Keratinocyte (primary cell): ENCODE measurements at regions not wholly inside any gene's neighbourhood (a gene's known extent, or its start where the extent isn't known, plus 50 kb on each side); places are given as distances from the start of the nearest gene placed in this dataset.

Source experiments
- DNase-seq: peaks from one replicate; pipeline ENCODE4 v3.0.0-alpha.2; 2011; ENCODE audit warnings: low read depth, missing footprints, low spot score
- FAIRE-seq: peaks from 2 replicates; lab custom pipeline; 2011; peaks lifted over from hg19 to GRCh38; lab: Jason Lieb, UNC
- H2AFZ ChIP-seq: 2 replicates; pipeline ENCODE4 v1.6.0; 2012; ENCODE audit warnings: low read length, control low read depth, inconsistent platforms; ENCODE audit not compliant: control insufficient read depth
- H3K27ac ChIP-seq: 2 replicates; pipeline ENCODE4 v1.5.1; 2011; ENCODE audit warnings: low read length; ENCODE audit not compliant: control insufficient read depth, insufficient read depth
- H3K27me3 ChIP-seq: 3 replicates; pipeline ENCODE4 v1.6.0; 2011; ENCODE audit warnings: low read length; ENCODE audit not compliant: control insufficient read depth, insufficient read depth; ENCODE audit errors: extremely low read depth
- H3K36me3 ChIP-seq, 2 experiments: 2 replicates in 1 of 2; 3 replicates in 1 of 2; pipeline ENCODE4 v1.5.1; 2011; ENCODE audit warnings: low read length in 2 of 2, mild to moderate bottlenecking in 1 of 2; ENCODE audit not compliant: control insufficient read depth in 2 of 2, insufficient read depth in 2 of 2; ENCODE audit errors: extremely low read depth in 1 of 2
- H3K4me1 ChIP-seq: 3 replicates; pipeline ENCODE4 v1.5.1; 2011; ENCODE audit warnings: low read length; ENCODE audit not compliant: control insufficient read depth, insufficient read depth; ENCODE audit errors: extremely low read depth
- H3K4me2 ChIP-seq: 3 replicates; pipeline ENCODE4 v1.6.0; 2011; ENCODE audit warnings: low read depth, low read length; ENCODE audit not compliant: control insufficient read depth, insufficient read depth; ENCODE audit errors: extremely low read depth
- H3K4me3 ChIP-seq, 3 experiments: fragments of 200-600 bp in 1 of 3; sonication (generic) in 1 of 3; 2 replicates in 2 of 3; 3 replicates in 1 of 3; pipeline ENCODE4 v1.5.1; 2011 to 2016; ENCODE audit warnings: low read length in 3 of 3, mild to moderate bottlenecking in 3 of 3, control low read depth in 2 of 3, inconsistent platforms in 1 of 3, low read depth in 1 of 3, mixed read lengths in 1 of 3, mixed run types in 1 of 3, moderate library complexity in 1 of 3; ENCODE audit not compliant: control insufficient read depth in 2 of 3, insufficient read depth in 2 of 3; ENCODE audit errors: extremely low read depth in 1 of 3
- H3K79me2 ChIP-seq: 2 replicates; pipeline ENCODE4 v1.6.0; 2012; ENCODE audit warnings: low read length; ENCODE audit not compliant: control insufficient read depth, insufficient read depth
- H3K9ac ChIP-seq: 3 replicates; pipeline ENCODE4 v1.6.0; 2011; ENCODE audit warnings: low read length; ENCODE audit not compliant: control insufficient read depth, insufficient read depth; ENCODE audit errors: extremely low read depth
- H3K9me1 ChIP-seq: 3 replicates; pipeline ENCODE4 v1.6.0; 2011; ENCODE audit warnings: low read length; ENCODE audit not compliant: control insufficient read depth, insufficient read depth; ENCODE audit errors: extremely low read depth
- H3K9me3 ChIP-seq: 2 replicates; pipeline ENCODE4 v1.5.1; 2012; ENCODE audit warnings: low read depth, low read length; ENCODE audit not compliant: control insufficient read depth
- H4K20me1 ChIP-seq: 3 replicates; pipeline ENCODE4 v1.6.0; 2011; ENCODE audit warnings: low read length; ENCODE audit not compliant: control insufficient read depth, insufficient read depth; ENCODE audit errors: extremely low read depth
- CTCF ChIP-seq, 3 experiments: IDR thresholded peaks in 1 of 3; conservative IDR thresholded peaks in 1 of 3; optimal IDR thresholded peaks in 1 of 3; 2 replicates in 2 of 3; 3 replicates in 1 of 3; pipeline versions ENCODE3 to v1.5.1; 2011; ENCODE audit warnings: low read length in 3 of 3, mild to moderate bottlenecking in 3 of 3, moderate library complexity in 2 of 3, control low read depth in 1 of 3, inconsistent platforms in 1 of 3; ENCODE audit not compliant: insufficient read depth in 2 of 3; ENCODE audit errors: extremely low read depth in 1 of 3
- EZH2 ChIP-seq: IDR thresholded peaks from one replicate; pipeline ENCODE4 v1.6.1; 2012; ENCODE audit warnings: inconsistent platforms, mild to moderate bottlenecking, low read length, moderate library complexity
- dilution Hi-C: fragments of 300-500 bp; cut with MboI; formaldehyde crosslinking; loops from one replicate; pipeline ENCODE4 v1.7.0; 2020; ENCODE audit warnings: low sequenced_read_pairs; ENCODE audit not compliant: extremely low pct_ligation_motif_present

DNA sequence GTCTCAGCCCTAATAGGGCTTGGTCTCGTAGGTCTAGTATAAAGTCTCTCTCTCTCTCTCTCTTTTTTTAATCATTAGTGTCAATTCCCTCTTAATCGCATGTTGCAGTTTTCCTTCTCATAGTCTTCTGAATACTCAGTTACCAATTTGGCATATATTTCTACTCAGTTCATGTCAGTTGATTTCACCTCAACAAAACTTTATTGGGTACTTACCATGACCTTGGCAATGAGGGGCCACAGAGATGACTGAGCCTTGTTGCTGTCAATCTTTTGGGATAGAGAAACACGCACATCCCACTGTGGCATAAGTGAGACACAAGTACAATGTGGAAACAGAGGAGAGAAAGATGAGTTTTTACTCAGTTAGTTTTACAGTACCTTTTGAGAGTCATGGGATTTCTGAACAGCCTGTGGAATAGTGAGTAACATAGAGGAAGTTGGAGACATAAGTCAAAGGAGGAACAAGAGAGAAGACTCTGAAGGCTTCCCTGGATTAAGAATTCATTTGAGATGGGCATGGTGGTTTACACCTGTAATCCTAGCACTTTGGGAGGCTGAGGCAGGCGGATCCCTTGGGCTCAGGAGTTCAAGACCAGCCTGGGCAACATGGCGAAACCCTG lies 150.2 kb upstream of the CBLB start:
- H4K20me1 ChIP-seq, result no peaks in the 10 kb centered on the region
- no peak overlapping the region for H2AFZ ChIP-seq
- H3K4me1 ChIP-seq, result peaks cover 6% of the 10 kb centered on the region
- no peak for TF ChIP-seq EZH2
- TF ChIP-seq CTCF (optimal IDR thresholded peaks at IDR 0.05 in 1 of 3, IDR thresholded peaks at IDR 0.05 in 1 of 3, conservative IDR thresholded peaks at IDR 0.05 in 1 of 3; ENCODE audit: extremely low read depth in 1 of 3, insufficient read depth in 2 of 3, low read length in 3 of 3), result no peak
- dilution Hi-C loops, result no loop called here
- no peaks in the 10 kb centered on the region for H3K36me3 ChIP-seq
- H3K27me3 ChIP-seq, result no peaks in the 10 kb centered on the region
- no peak overlapping the region for H3K4me3 ChIP-seq
- DNase-seq (no peak), FAIRE-seq (no peak)
- H3K4me2 ChIP-seq, result no peak overlapping the region
- no peaks in the 10 kb centered on the region for H3K9me1 ChIP-seq
- no peak overlapping the region for H3K27ac ChIP-seq
- no peaks in the 10 kb centered on the region for H3K79me2 ChIP-seq
- H3K9me3 ChIP-seq, result no peaks in the 10 kb centered on the region
- H3K9ac ChIP-seq, result no peak overlapping the region

DNA sequence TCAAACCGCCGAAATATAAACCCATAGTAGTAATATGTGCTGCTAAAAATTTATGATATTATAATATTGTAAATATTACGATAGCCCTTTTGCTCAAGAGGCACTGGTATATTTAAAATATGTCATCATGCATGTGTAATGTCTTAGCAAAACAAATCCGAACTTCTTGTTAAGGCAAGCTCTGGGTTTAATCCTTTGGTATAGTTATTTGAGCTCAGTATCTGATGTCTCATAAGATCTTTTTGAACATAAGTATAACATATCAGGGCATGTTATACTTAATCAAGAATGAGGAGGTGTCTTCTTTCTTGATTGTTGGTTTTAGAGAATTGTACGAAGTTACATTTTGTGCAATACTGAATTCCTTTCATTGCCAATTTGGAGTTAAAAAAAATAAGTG lies 154.1 kb upstream of the CBLB start:
- H4K20me1 ChIP-seq, result no peaks in the 10 kb centered on the region
- no peaks in the 10 kb centered on the region for H3K36me3 ChIP-seq
- dilution Hi-C loops, result no loop called here
- no peak overlapping the region for H3K4me3 ChIP-seq
- FAIRE-seq (peak; percentile 23), DNase-seq (no peak)
- H3K9ac ChIP-seq, result no peak overlapping the region
- TF ChIP-seq EZH2 (no peak), CTCF (optimal IDR thresholded peaks at IDR 0.05 in 1 of 3, IDR thresholded peaks at IDR 0.05 in 1 of 3, conservative IDR thresholded peaks at IDR 0.05 in 1 of 3; ENCODE audit: extremely low read depth in 1 of 3, insufficient read depth in 2 of 3, low read length in 3 of 3) (no peak)
- H3K79me2 ChIP-seq, result no peaks in the 10 kb centered on the region
- H3K9me3 ChIP-seq, result no peaks in the 10 kb centered on the region
- H3K4me1 ChIP-seq, result peaks cover 10% of the 10 kb centered on the region
- no peaks in the 10 kb centered on the region for H3K27me3 ChIP-seq
- no peak overlapping the region for H3K4me2 ChIP-seq
- H3K27ac ChIP-seq, result no peak overlapping the region
- no peak overlapping the region for H2AFZ ChIP-seq
- H3K9me1 ChIP-seq, result no peaks in the 10 kb centered on the region
